ENCODE measurements at regions not wholly inside any gene's neighbourhood (a gene's known extent, or its start where the extent isn't known, plus 50 kb on each side); places are given as distances from the start of the nearest gene placed in this dataset.

- TF ChIP-seq, protein P1, sequence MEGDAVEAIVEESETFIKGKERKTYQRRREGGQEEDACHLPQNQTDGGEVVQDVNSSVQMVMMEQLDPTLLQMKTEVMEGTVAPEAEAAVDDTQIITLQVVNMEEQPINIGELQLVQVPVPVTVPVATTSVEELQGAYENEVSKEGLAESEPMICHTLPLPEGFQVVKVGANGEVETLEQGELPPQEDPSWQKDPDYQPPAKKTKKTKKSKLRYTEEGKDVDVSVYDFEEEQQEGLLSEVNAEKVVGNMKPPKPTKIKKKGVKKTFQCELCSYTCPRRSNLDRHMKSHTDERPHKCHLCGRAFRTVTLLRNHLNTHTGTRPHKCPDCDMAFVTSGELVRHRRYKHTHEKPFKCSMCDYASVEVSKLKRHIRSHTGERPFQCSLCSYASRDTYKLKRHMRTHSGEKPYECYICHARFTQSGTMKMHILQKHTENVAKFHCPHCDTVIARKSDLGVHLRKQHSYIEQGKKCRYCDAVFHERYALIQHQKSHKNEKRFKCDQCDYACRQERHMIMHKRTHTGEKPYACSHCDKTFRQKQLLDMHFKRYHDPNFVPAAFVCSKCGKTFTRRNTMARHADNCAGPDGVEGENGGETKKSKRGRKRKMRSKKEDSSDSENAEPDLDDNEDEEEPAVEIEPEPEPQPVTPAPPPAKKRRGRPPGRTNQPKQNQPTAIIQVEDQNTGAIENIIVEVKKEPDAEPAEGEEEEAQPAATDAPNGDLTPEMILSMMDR (IDR thresholded peaks at IDR 0.05), result no peak
- no peak for TF ChIP-seq POLR2A (IDR thresholded peaks at IDR 0.05)
These were observed 551.2 kb upstream of the FSIP2 start for GRCh38 chr2:185187421-185187820.
